Activated naive CD4-positive, alpha-beta T cell treated with anti-CD3 and anti-CD28 coated beads, Interleukin-2, amount 50 U/mL, for 24 hours (primary cell): ENCODE measurements at regions not wholly inside any gene's neighbourhood (a gene's known extent, or its start where the extent isn't known, plus 50 kb on each side); places are given as distances from the start of the nearest gene placed in this dataset.

ENCODE experiments used
- H3K27ac Mint-ChIP-seq: one replicate; pipeline ENCODE4 v1.8.0; 2021; ENCODE audit warnings: mild to moderate bottlenecking, mixed read lengths
- H3K27me3 Mint-ChIP-seq: one replicate; pipeline ENCODE4 v1.8.0; 2021; ENCODE audit warnings: mixed read lengths
- H3K36me3 Mint-ChIP-seq: one replicate; pipeline ENCODE4 v1.8.0; 2021; ENCODE audit warnings: mixed read lengths
- H3K4me1 Mint-ChIP-seq: one replicate; pipeline ENCODE4 v1.8.0; 2021; ENCODE audit warnings: mixed read lengths
- H3K4me3 Mint-ChIP-seq: one replicate; pipeline ENCODE4 v1.8.0; 2021; ENCODE audit warnings: mild to moderate bottlenecking, mixed read lengths
- H3K9me3 Mint-ChIP-seq: one replicate; pipeline ENCODE4 v1.8.0; 2021; ENCODE audit warnings: mixed read lengths

DNA sequence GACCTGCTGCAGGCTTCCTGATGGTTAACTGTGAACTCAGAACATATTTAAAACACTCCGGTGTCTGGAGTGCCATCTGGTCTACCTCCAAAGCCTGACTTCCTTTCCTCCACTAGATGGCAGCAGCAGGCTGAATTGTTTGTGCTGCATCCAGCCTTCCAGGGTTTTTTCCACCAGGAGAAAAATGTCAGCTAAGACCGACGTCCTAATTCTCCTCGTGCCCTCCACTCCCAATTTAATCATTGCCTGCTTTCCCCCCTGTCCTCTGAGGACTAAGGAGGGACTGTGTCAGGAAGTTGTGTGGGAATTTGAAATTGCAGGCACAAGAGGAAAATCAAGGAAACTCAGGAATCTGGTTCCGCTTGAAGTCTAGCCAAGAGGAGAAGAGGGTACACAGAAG lies 165.2 kb upstream of the UMPS start:
- H3K27ac Mint-ChIP-seq = no peak overlapping the region
- no peaks in the 10 kb centered on the region for H3K9me3 Mint-ChIP-seq
- H3K27me3 Mint-ChIP-seq = no peaks in the 10 kb centered on the region
- no peaks in the 10 kb centered on the region for H3K36me3 Mint-ChIP-seq
- no peak overlapping the region for H3K4me3 Mint-ChIP-seq
- no peaks in the 10 kb centered on the region for H3K4me1 Mint-ChIP-seq

DNA sequence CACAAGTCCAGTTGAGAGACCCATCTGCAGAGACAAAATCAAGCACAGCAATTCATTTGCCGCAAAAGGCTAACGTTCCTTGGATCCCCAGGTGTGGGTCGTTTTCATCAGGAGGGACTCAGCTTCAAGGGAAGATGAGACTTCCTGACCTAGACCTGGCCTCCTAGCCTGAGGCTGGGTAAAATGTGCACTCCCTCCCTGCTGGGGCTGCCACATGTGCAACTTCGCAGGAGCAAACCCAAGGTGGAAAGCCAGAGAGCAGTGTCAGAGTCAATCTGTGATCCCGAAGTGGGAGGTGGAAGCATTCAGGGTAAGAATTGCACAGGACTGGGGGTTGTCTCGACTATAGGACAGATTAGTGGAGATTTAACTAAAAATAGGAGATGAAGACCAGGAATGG lies 164.7 kb upstream of the UMPS start:
- H3K4me1 Mint-ChIP-seq = no peaks in the 10 kb centered on the region
- no peaks in the 10 kb centered on the region for H3K27me3 Mint-ChIP-seq
- no peaks in the 10 kb centered on the region for H3K36me3 Mint-ChIP-seq
- no peak overlapping the region for H3K27ac Mint-ChIP-seq
- H3K4me3 Mint-ChIP-seq = no peak overlapping the region
- H3K9me3 Mint-ChIP-seq = no peaks in the 10 kb centered on the region

DNA sequence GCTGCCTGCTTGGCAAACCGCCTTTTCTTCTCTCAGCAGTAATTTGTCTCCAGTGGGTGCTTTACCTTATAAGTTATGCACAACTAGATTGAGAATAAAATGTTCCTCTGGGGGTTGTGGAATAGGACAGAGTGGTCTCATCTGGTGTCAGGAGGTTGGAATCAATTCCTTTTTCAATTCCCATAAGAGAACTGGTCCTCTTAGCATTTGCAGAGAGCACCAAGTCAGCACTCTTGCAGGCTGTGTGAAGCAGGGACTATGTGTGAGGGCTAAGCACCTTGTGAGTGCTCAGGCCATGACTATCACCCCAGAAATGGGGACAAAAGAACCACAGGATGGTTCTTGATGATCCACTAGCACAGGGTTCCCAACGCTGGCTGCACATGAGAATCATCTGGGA lies 163.6 kb upstream of the UMPS start:
- H3K4me3 Mint-ChIP-seq = no peak overlapping the region
- H3K27ac Mint-ChIP-seq = no peak overlapping the region
- H3K4me1 Mint-ChIP-seq = no peaks in the 10 kb centered on the region
- no peaks in the 10 kb centered on the region for H3K36me3 Mint-ChIP-seq
- no peaks in the 10 kb centered on the region for H3K9me3 Mint-ChIP-seq
- H3K27me3 Mint-ChIP-seq = no peaks in the 10 kb centered on the region

DNA sequence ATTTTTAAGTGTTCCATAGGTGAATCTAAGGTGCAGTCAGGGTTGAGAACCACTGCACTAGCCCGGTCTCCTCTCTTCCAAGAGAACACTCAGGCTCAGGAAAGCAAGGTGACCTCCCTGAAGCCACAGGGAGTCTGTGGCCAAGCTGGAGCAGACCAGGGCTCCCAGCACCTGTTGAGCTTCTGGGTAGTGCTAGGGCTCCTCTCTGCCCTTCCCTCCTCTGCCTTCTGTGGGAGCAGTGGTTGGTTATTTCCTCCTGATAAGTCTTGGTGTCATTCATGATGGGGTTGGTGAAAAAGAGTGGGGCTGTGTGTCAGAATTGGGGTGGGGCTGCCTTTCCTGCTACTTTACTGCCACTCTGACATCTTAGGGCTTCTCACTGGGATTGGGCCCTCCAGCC lies 163.1 kb upstream of the UMPS start:
- H3K4me3 Mint-ChIP-seq = no peak overlapping the region
- no peaks in the 10 kb centered on the region for H3K9me3 Mint-ChIP-seq
- no peaks in the 10 kb centered on the region for H3K27me3 Mint-ChIP-seq
- H3K4me1 Mint-ChIP-seq = no peaks in the 10 kb centered on the region
- H3K27ac Mint-ChIP-seq = no peak overlapping the region
- no peaks in the 10 kb centered on the region for H3K36me3 Mint-ChIP-seq

DNA sequence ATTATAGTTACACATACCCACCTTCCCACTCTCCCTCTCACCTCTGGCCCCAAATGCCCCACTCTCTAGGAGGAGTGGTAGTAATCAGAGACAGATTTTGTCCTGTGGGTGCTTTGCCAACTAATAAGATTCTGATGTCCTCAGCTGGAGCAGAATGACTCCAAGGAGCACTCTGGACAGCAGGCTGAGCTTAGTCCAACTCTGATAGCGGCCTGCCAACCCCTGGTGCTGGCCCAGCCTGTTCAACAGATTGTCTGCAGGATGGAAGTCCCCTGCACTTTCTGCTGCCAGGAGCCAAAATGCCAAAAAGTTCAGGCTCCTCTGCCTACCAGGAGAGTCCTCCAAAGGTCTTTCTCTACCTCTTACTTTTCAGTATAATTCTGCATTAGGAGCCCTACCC lies 160.5 kb upstream of the UMPS start:
- no peaks in the 10 kb centered on the region for H3K27me3 Mint-ChIP-seq
- no peak overlapping the region for H3K27ac Mint-ChIP-seq
- no peaks in the 10 kb centered on the region for H3K9me3 Mint-ChIP-seq
- no peaks in the 10 kb centered on the region for H3K36me3 Mint-ChIP-seq
- H3K4me3 Mint-ChIP-seq = no peak overlapping the region
- H3K4me1 Mint-ChIP-seq = no peaks in the 10 kb centered on the region

DNA sequence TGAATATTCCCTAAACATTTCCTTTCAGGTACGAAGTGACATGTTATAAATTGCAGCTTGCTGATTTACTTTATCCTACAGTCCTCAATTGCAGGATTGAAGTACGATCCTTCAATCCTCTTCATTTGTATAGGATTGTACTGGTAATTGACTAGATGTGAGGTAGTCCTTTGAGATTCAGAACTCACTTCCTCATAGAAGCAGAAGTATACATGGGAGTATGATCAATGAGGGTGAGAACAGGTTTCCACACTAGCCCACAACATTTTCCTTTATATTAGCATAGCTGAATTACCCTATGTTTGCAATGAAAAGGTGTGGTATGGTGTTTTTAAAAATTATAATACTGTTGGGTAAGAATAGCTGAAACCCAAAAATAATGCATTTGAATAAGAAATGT lies 160.0 kb upstream of the UMPS start:
- H3K4me3 Mint-ChIP-seq = no peak overlapping the region
- H3K27me3 Mint-ChIP-seq = no peaks in the 10 kb centered on the region
- no peaks in the 10 kb centered on the region for H3K36me3 Mint-ChIP-seq
- no peak overlapping the region for H3K27ac Mint-ChIP-seq
- H3K4me1 Mint-ChIP-seq = no peaks in the 10 kb centered on the region
- H3K9me3 Mint-ChIP-seq = no peaks in the 10 kb centered on the region

DNA sequence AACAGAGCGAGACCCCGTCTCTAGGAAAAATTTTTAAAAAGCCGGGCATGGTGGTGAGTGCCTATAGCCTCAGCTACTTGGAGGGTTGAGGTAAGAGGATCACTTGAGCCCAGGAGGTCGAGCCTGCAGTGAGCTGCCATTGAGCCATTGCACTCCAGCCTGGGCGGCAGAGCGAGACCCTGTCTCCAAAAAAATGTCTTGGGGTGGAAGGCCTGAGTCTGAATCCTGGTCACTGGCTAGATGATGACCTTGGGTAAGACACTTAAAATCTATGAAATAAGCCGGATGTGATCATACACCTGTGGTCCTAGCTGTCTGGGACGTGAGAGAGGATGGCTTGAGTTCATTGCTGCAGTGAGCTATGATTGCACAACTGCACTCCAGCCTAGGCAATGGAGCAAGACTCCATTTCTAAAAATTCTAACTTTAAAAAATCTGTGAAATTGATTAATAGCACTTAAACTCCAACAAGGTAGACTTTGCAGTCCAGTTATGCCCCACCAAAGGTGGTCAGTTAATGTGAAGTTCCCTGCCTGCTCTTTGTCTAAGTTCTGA lies 157.3 kb upstream of the UMPS start:
- H3K4me3 Mint-ChIP-seq = no peak overlapping the region
- H3K27me3 Mint-ChIP-seq = no peaks in the 10 kb centered on the region
- no peak overlapping the region for H3K27ac Mint-ChIP-seq
- no peaks in the 10 kb centered on the region for H3K4me1 Mint-ChIP-seq
- H3K9me3 Mint-ChIP-seq = no peaks in the 10 kb centered on the region
- no peaks in the 10 kb centered on the region for H3K36me3 Mint-ChIP-seq

DNA sequence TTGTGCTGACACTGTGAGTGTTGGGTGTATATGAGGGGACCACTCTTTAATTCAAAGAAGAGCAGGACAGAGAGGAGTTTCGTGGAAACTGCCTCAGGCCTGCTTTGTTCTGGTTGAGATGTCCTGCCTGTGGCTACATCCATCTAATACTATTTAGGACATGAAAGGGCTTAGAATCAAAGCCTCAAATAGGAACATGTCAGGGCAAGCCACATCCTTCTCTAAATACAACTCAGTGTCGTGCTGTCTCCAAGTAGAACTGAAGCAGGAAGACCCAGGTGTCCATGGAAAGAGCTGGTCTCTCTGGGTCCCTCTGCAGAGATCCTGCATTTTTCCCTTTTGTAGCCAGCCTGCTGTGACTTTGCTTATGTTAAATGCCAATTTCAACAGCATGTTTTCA lies 156.2 kb upstream of the UMPS start:
- no peak overlapping the region for H3K27ac Mint-ChIP-seq
- H3K9me3 Mint-ChIP-seq = no peaks in the 10 kb centered on the region
- no peaks in the 10 kb centered on the region for H3K27me3 Mint-ChIP-seq
- no peaks in the 10 kb centered on the region for H3K36me3 Mint-ChIP-seq
- no peak overlapping the region for H3K4me3 Mint-ChIP-seq
- H3K4me1 Mint-ChIP-seq = no peaks in the 10 kb centered on the region

DNA sequence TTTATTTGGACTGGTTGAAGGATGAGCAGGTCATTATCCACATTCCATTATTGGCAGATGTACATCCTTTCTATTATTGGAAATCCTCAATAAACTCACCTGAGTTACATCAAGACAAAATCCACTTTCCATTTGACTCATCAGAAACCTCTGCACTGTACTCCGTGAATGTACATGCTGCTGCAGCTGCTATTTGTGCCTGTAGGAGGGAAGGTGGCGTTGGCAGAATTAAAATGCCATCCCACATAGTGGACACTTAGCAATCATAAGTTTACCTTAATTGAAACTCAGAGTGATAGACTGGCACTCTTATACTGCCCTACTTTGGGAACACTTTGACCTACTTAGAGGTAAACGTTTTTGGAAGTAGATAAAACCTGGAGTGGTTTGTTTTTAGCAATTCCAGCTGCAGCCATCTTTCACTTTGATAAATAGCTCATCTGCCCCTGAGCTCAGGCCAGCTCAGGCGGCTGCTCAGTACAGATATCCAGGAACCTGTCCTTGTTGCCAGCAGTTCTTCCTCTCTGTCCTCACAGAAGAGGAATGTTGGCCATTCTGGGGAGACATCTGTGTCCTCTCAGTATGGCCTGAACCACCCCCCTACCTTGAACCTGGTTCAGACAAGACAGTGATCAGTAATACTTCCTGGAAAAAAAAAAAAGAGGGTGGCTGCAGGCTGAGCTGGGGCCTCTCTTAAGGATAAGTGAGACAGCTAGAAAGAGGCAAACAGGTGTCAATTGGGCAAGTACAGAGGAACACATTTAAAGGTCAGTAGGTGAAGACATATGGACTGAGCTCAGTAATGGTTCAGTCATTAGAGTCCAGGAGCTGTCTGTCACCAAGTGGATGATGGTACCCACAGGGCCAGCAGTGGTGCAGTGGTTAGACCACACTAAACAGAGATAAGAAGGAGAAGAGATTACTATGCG lies 153.4 kb upstream of the UMPS start:
- Mint-ChIP-seq H3K27ac (no peak overlapping the region), H3K4me1 (no peaks in the 10 kb centered on the region), H3K9me3 (no peaks in the 10 kb centered on the region), H3K36me3 (no peaks in the 10 kb centered on the region), H3K27me3 (peaks cover 3% of the 10 kb centered on the region), H3K4me3 (no peak overlapping the region)

DNA sequence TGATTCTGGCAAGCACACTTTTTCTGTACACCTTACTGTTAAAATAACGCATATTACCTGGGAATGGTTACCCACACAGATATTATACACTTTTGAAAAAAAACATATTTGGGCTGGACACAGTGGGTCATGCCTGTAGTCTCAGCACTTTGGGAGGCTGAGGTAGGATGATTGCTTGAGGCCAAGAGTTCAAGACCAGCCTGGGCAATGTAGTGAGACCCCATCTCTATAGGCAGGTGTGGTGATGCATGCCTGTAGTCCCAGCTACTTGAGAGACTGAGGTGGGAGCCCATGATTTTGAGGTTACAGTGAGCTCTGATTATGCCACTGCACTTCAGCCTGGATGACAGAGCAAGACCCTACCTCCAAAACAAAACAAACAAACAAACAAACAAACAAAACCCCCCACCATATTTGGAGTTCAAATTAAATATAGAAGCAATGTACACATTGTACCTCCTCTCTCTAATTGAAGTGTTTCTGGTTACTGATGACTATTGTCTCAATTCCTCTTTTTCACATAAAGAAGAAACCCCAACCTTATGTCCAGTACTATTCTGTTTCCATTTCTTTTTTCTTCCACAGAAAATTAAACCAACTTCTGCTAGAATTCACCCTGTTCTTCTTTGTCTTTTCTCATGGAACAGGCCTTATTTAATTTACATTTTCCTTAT lies 152.6 kb upstream of the UMPS start:
- no peak overlapping the region for H3K27ac Mint-ChIP-seq
- peaks cover 3% of the 10 kb centered on the region for H3K27me3 Mint-ChIP-seq
- no peaks in the 10 kb centered on the region for H3K9me3 Mint-ChIP-seq
- no peaks in the 10 kb centered on the region for H3K4me1 Mint-ChIP-seq
- no peak overlapping the region for H3K4me3 Mint-ChIP-seq
- H3K36me3 Mint-ChIP-seq = no peaks in the 10 kb centered on the region

DNA sequence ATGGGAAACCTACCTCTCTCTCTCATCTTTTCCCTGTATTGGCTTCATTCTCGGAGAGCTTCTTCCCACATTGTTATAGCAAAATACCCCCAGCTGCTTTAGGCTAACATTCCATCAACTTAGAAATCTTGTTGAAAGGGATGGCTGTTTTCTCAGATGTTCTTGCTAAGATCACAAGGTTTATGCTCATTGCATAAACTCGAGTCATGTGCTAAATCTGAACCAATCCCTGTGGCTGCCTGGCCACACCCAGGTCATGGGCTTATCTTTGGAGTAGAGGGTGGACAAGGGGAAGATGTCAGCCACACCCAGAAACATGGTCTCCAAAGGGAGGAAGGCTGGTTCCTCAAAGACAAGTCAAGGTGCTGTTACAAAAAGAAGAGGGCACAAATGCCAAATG lies 150.6 kb upstream of the UMPS start:
- H3K27me3 Mint-ChIP-seq = peaks cover 7% of the 10 kb centered on the region
- H3K4me1 Mint-ChIP-seq = peaks cover 5% of the 10 kb centered on the region
- H3K9me3 Mint-ChIP-seq = no peaks in the 10 kb centered on the region
- H3K4me3 Mint-ChIP-seq = no peak overlapping the region
- no peak overlapping the region for H3K27ac Mint-ChIP-seq
- H3K36me3 Mint-ChIP-seq = no peaks in the 10 kb centered on the region

DNA sequence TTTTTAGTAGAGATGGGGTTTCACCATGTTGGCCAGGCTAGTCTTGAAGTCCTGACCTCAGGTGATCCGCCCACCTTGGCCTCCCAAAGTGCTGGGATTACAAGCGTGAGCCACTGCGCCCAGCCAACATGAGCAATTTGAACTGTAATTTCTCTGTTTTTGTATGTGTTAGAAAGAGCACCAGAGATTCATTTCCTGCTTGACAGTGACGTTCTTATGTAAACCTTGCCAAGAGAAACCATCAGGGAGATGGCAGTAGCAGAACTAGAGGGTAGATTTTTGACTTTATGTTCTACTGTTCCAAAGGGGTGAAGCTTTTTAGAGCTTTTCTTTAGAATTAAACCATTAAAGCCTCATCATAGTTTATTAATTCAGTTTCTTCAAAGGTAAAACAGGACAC lies 148.1 kb upstream of the UMPS start:
- no peaks in the 10 kb centered on the region for H3K36me3 Mint-ChIP-seq
- H3K27me3 Mint-ChIP-seq = peaks cover 18% of the 10 kb centered on the region
- H3K27ac Mint-ChIP-seq = no peak overlapping the region
- no peaks in the 10 kb centered on the region for H3K9me3 Mint-ChIP-seq
- H3K4me3 Mint-ChIP-seq = no peak overlapping the region
- peaks cover 17% of the 10 kb centered on the region for H3K4me1 Mint-ChIP-seq

DNA sequence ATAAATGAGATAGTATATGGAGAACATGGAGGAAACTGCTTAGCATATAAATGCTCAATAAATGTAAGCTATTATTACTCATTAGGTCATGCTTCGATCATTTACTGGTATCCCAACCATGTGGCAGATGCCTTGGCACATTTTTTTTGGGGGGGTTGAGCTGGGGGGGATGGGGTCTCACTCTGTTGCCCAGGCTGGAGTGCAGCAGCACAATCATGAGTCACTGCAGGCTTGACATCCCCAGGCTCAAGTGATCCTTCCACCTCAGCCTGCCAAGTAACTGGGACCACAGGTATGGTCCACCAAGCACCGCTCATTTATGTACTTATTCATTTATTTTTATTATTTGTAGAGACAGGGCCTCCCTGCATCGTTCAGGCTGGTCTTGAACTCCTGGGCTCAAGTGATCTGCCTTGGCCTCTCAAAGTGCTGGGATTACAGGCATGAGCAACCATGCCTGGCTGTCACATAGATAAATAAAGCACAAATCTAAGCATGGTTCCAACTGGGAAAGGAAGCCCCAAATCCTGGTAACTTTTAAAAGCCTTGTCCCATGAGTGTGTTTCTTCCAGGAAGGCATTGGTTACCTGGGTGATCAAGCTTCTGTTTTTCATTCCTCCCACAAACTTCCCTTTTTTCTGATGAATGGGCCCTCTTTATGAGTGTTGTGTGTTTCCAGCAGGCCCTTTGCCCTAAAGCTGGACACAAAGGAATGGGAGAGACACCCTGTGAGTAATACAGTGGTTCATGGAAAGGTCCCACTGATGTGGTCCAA lies 147.4 kb upstream of the UMPS start:
- H3K4me1 Mint-ChIP-seq = peaks cover 17% of the 10 kb centered on the region
- H3K36me3 Mint-ChIP-seq = no peaks in the 10 kb centered on the region
- no peak overlapping the region for H3K4me3 Mint-ChIP-seq
- H3K27ac Mint-ChIP-seq = no peak overlapping the region
- no peaks in the 10 kb centered on the region for H3K9me3 Mint-ChIP-seq
- peaks cover 21% of the 10 kb centered on the region for H3K27me3 Mint-ChIP-seq

DNA sequence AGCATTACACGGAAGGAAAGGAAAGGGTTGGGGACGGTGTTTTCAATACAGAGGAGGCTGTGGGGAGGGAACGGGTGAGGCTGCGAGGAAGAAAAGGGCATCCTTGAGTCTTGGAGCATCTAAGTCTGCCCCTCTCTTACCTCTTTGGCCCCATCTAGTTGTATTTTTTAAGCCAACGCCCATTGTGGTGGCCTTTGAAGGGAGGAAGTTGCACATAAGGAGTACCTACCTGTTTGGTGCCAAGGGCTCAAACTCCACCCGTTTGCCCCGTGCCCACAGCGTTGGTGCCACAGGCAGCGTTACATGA lies 146.1 kb upstream of the UMPS start:
- Mint-ChIP-seq H3K27ac (peak overlapping the region; percentile 35), H3K9me3 (no peaks in the 10 kb centered on the region), H3K27me3 (peaks cover 24% of the 10 kb centered on the region), H3K4me3 (peak overlapping the region; percentile 75), H3K36me3 (no peaks in the 10 kb centered on the region), H3K4me1 (peaks cover 17% of the 10 kb centered on the region)

DNA sequence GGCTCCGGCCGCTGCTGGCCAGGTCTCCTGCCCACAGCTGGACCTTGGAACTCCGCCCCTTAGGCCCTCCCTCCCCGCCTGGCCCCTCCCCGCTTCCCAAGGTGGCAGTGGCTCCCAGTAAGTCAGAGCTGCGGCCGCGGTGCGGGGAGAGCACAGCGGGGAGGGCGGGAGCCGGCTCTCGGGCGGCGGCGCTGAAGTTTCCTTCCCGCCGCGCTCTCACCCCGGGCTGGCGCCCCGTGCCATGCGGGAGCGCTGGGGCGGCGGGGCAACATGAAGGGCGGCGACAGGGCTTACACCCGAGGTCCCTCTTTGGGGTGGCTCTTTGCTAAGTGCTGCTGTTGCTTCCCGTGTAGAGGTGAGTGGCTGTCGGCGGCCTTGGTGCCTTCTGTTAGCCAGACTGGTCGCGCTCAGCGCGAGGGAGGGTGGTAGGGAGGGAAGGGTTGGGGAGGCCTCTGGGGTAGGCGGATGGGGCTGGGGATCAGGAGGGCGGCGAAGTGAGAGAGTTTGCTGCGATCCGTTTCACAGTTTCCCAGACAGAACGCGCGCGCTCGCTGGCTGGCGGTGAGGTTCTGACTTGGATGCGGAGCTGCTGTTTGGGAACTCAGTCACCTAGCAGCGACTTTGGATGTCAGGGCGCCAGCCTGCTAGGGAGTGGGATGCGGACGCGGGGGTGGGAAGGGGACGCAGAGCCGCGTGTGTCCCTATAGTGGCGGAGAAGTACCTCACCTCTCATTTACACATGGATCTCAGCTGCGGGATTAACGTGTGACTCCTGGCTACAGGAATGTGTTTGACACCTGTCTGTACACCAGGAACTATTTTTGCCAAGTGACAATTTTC lies 145.5 kb upstream of the UMPS start:
- Mint-ChIP-seq H3K9me3 (no peaks in the 10 kb centered on the region), H3K36me3 (no peaks in the 10 kb centered on the region), H3K27ac (no peak overlapping the region), H3K4me1 (peaks cover 17% of the 10 kb centered on the region), H3K4me3 (peak overlapping the region; percentile 76), H3K27me3 (peaks cover 24% of the 10 kb centered on the region)
